ENCODE measurements at regions not wholly inside any gene's neighbourhood (a gene's known extent, or its start where the extent isn't known, plus 50 kb on each side); places are given as distances from the start of the nearest gene placed in this dataset.

GRCh38 chr1:69138172-69138571, 429.6 kb upstream of the LRRC7 start:
- DNase-seq: no peak

GRCh38 chr1:69139007-69139406, 428.7 kb upstream of the LRRC7 start:
- DNase-seq: peak in 7 of 51 donors; percentile 4 to 31 (median 6)

- DNase-seq: no peak
Measured at GRCh38 chr1:69146303-69146702, 421.4 kb upstream of the LRRC7 start.

GRCh38 chr1:69148731-69149130, 419.0 kb upstream of the LRRC7 start:
- DNase-seq: no peak

- no peak for DNase-seq
Measured at GRCh38 chr1:69157046-69157756, 410.5 kb upstream of the LRRC7 start.

GRCh38 chr1:69163241-69163640, 404.5 kb upstream of the LRRC7 start:
- DNase-seq: no peak

- DNase-seq: no peak
Measured at GRCh38 chr1:69163779-69164178, 403.9 kb upstream of the LRRC7 start.

- DNase-seq: no peak
Measured at GRCh38 chr1:69167876-69168275, 399.8 kb upstream of the LRRC7 start.

GRCh38 chr1:69171248-69171647, 396.5 kb upstream of the LRRC7 start:
- no peak for DNase-seq

GRCh38 chr1:69172003-69173000, 395.4 kb upstream of the LRRC7 start:
- no peak for DNase-seq

- DNase-seq: no peak
Measured at GRCh38 chr1:69175053-69175452, 392.7 kb upstream of the LRRC7 start.

GRCh38 chr1:69180358-69180757, 387.4 kb upstream of the LRRC7 start:
- no peak for DNase-seq

- no peak for DNase-seq
Measured at GRCh38 chr1:69185378-69185777, 382.3 kb upstream of the LRRC7 start.

GRCh38 chr1:69191335-69191734, 376.4 kb upstream of the LRRC7 start:
- no peak for DNase-seq

GRCh38 chr1:69195136-69195535, 372.6 kb upstream of the LRRC7 start:
- DNase-seq: no peak

GRCh38 chr1:69196071-69196470, 371.7 kb upstream of the LRRC7 start:
- no peak for DNase-seq

GRCh38 chr1:69197816-69198215, 369.9 kb upstream of the LRRC7 start:
- no peak for DNase-seq

GRCh38 chr1:69201716-69202115, 366.0 kb upstream of the LRRC7 start:
- DNase-seq: no peak

GRCh38 chr1:69203166-69203565, 364.6 kb upstream of the LRRC7 start:
- no peak for DNase-seq

GRCh38 chr1:69213644-69214043, 354.1 kb upstream of the LRRC7 start:
- DNase-seq: no peak

GRCh38 chr1:69215883-69216282, 351.8 kb upstream of the LRRC7 start:
- DNase-seq: no peak

GRCh38 chr1:69220672-69221071, 347.1 kb upstream of the LRRC7 start:
- DNase-seq: no peak

- no peak for DNase-seq
Measured at GRCh38 chr1:69221524-69221923, 346.2 kb upstream of the LRRC7 start.

Measured in hypothalamus (tissue), 51 donors.